GM21576 (cell line): ENCODE measurements at regions not wholly inside any gene's neighbourhood (a gene's known extent, or its start where the extent isn't known, plus 50 kb on each side); places are given as distances from the start of the nearest gene placed in this dataset.

Source experiments
- ATAC-seq: cut with Tn5 transposase; IDR thresholded peaks from one replicate; pipeline ENCODE4 v1.9.1; 2021; ENCODE audit warnings: mild to moderate bottlenecking, moderate library complexity; ENCODE audit not compliant: unreplicated experiment

- ATAC-seq = no peak
These were observed 50.2 kb upstream of the CDK1 start for GRCh38 chr10:60728056-60728455.

GRCh38 chr10:60726257-60726656 is 52.0 kb upstream of the CDK1 start:
- no peak for ATAC-seq

DNA sequence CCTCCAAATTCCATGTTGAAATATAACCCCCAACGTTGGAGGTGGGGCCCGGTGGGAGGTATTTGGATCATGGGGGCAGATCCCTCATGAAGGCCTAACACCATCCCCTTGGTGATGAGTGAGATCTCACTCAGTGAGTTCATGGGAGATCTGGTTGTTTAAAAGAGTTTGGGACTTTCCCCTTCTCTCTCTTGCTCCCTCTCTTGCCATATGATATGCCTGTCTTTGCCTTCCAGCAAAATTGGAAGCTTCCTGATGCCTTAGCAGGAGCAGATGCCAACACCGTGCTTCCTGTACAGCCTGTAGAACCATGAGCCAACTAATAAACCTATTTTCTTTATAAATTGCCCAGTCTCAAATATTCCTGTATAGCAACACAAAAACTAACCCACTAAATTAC is 55.7 kb upstream of the CDK1 start:
- ATAC-seq = no peak

DNA sequence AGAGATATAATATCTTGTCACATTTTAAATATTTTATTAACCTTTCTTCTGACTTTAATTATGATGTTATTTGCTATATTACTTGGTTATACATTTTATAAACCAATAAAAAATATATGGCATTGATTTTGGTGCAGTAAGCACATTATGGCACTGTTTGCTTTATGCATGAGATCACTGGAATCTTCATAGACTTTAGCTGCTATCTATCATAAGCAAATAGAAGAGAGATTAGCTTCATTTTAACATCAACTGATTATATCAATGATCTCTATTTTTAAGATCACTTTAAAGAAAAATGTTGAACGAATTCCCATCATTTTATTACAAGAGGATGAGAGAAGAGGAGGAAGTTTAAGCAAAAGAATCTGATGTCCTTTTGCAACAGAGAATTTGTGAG is 58.6 kb upstream of the CDK1 start:
- ATAC-seq = no peak

DNA sequence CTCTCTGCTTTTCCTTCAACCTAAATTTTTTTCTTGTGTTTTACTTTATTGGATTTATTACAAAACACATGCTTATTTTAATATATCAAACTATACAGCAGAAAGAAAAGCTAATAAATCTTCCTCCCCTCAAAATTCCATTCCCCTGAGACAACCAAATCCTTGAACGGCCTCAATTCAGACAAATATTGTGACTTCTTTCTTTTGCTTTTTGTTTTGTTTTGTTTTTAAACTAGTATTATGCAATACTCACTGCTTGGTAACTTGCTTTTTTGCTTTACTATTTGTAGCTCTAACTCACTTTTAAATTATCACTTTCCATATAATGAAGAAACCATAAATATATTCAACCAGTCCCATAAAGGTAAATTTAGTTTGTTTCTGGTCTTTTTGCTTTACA is 59.4 kb upstream of the CDK1 start:
- no peak for ATAC-seq

- ATAC-seq = peak; percentile 88
These were observed 60.4 kb upstream of the CDK1 start for GRCh38 chr10:60717852-60718251.

DNA sequence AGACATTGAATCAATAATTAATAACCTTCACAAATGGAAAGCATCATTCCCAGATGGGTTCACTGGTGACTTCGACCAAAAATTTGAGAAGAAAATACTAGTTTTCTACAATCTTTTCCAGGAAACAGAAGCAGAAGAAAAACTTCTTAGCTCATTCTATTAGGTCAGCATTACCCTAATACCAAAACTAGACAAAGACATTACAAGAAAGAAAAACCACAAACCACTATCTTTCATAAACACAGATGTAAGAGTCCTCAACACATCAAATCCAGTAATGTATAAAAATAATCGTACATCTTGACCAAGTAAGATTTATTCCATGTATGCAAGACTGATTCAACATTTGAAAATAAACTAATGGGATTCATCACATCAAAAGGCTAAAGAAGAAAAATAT is 64.0 kb upstream of the CDK1 start:
- peak; percentile 50 for ATAC-seq

DNA sequence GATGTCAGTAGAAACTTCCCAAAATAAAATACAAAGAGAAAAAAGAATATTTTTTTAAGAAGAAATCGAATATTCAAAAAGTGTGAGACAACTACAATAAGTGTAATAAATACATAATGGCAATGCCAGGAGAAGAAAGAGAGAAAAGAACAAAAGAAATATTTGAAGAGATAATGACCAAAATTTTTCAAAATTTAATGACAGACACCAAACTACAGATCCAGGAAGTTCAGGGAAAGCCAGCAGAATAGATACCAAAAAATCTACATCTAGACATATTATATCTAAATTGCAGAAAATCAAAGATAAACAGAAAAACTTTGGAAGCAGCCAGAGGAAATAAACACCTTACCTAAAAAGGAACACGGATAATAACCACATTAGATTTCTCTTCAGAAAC is 66.8 kb upstream of the CDK1 start:
- no peak for ATAC-seq

GRCh38 chr10:60710041-60710440 is 68.2 kb upstream of the CDK1 start:
- no peak for ATAC-seq

GRCh38 chr10:60708666-60709065 is 69.6 kb upstream of the CDK1 start:
- ATAC-seq = no peak

GRCh38 chr10:60707841-60708240 is 70.4 kb upstream of the CDK1 start:
- ATAC-seq = no peak

- ATAC-seq = no peak
These were observed 72.1 kb upstream of the CDK1 start for GRCh38 chr10:60706146-60706545.

DNA sequence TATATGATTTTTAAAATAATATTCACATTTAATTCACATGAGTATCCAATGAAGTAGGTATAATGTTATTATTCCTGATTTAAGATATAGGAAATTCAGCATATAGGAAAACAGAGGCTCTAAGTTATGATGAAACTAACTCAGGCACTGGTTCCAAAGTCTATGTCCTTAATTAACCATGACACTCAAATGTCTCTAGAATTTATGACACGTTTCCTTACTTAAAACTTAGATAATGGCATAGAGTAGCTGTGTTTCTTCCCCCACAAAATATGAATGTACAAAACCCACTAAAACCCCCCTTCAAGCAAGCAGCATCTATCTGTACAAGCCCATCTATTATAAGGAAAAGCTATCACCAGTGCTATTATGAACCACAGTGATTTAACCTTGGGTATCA is 72.9 kb upstream of the CDK1 start:
- ATAC-seq = no peak

GRCh38 chr10:60704471-60704870 is 73.8 kb upstream of the CDK1 start:
- no peak for ATAC-seq

DNA sequence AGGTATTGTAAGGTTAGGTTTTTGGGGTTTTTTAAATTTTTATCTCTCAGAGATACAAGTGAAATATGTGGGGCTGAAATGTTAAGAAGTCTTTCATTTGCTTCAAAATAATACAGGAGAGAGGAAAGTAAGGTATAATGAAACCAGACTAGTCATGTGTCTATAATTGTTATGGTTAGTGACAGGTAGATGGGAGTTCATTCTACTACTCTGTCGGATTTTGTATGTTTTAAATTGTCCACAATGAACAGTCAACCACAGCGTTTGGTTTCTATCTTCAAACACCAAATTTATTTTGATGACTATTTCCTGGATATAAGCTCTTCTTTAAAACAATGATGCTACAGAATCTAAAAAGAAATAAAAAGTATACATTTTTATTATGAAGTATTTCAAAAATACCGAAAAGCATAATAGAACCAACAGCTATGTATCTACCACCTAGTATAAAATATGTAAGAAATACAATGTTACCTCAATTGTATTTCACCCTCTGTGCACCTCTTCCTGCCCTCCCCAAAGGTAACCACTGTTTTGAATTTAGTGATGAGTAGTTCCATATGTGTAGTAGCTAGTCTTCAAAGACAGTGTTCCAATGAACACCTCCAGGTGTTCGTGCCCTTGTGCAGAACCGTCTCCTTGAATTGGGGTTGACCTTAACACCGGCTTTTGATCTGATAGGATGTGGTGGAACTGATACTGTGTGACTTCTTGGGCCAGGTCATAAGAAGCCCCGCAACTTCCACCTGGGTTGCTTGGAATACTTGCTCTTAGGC is 74.8 kb upstream of the CDK1 start:
- ATAC-seq = no peak

DNA sequence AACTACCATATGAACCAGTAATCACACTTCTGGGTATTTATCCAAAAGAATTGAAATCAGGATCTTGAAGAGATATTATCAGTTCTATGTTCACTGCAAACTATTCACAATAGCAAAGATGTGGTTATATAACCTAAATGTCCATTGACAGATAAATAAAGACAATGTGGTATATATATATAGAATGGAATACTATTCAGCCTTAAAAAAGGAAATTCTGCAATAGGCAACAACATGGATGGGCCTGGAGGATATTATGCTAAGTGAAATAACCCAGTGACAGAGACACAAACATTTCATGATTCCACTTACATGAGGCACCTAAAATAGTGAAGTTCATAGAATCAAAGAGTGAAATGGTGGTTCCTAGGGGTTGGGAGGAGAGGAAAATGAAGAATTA is 90.6 kb upstream of the CDK1 start:
- ATAC-seq = no peak

DNA sequence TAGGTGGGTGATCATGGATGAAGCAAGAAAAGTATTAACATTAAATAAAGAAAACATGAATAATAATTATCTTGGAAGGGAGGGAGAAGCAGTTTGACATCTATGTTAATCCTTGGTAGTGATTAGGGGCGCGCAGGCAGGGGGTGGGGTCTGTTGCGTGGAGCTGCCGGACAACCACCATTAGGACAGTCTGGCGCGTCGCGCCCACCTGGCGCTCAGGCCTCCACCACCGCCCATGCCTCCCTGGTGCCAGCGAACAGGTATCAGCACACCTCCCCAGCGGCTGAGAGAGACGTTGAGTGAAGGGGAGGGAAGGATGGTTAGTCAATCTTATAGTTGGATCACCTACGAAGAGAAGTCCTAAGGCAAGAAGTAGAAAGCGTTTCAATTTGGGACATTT is 94.2 kb upstream of the CDK1 start:
- no peak for ATAC-seq

GRCh38 chr10:60681103-60681502 is 97.2 kb upstream of the CDK1 start:
- no peak for ATAC-seq

GRCh38 chr10:60679388-60679990 is 98.8 kb upstream of the CDK1 start:
- ATAC-seq = no peak

DNA sequence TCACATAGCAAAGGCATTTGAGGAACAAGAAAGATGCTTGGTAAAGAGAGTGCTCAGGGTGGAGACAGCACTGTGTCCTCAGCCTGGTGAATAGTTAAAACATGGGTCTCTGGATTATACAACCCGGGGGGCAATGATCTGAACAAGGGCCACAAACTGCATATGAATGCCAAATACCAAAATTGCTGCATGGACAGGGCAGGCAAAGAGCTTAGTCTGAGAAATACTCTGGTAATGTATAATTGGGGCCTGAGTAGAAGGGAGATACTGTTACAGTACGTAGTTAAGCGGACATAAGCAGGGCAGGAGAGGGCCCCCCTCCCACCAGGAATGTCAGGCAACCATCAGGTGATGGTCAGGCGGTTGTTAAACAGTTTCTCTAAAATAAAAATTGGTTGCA is 99.3 kb upstream of the CDK1 start:
- ATAC-seq = no peak

GRCh38 chr10:60677531-60678129 is 100.6 kb upstream of the CDK1 start:
- ATAC-seq = no peak

- ATAC-seq = no peak
These were observed 103.0 kb upstream of the CDK1 start for GRCh38 chr10:60675236-60675635.
